Testis (tissue), 2 donors: ENCODE measurements at regions not wholly inside any gene's neighbourhood (a gene's known extent, or its start where the extent isn't known, plus 50 kb on each side); places are given as distances from the start of the nearest gene placed in this dataset.

Source experiments
- CTCF ChIP-seq, 3 experiments: fragments of 450-650 bp in 2 of 3; fragments of 200-600 bp in 1 of 3; sonication (generic) in 1 of 3; IDR thresholded peaks; one replicate each; pipeline ENCODE4 v1.5.1; 2016 to 2019; ENCODE audit warnings: antibody characterized with exemption in 3 of 3, mild to moderate bottlenecking in 2 of 3, moderate library complexity in 1 of 3
- POLR2A ChIP-seq: fragments of 450-650 bp; IDR thresholded peaks from one replicate; pipeline ENCODE4 v1.6.1; 2017; ENCODE audit warnings: antibody characterized with exemption, mild to moderate bottlenecking, moderate library complexity

- TF ChIP-seq CTCF (IDR thresholded peaks at IDR 0.05): no peak
- no peak for TF ChIP-seq POLR2A
These were observed 589.2 kb upstream of the KLF4 start for GRCh38 chr9:108078811-108079210.
